ENCODE measurements at regions not wholly inside any gene's neighbourhood (a gene's known extent, or its start where the extent isn't known, plus 50 kb on each side); places are given as distances from the start of the nearest gene placed in this dataset.

GRCh38 chr9:80158131-80158530, 586.4 kb downstream of the TLE4 start:
- peak overlapping the region; percentile 41 for H3K27ac ChIP-seq (ENCODE audit: insufficient read depth, low read depth, low read length)
- no peaks in the 10 kb centered on the region for H3K9me3 ChIP-seq (replicated peaks; ENCODE audit: control insufficient read depth, insufficient read depth, low read length)
- no peaks in the 10 kb centered on the region for H4K20me1 ChIP-seq (replicated peaks; ENCODE audit: control insufficient read depth, extremely low read depth, insufficient read depth, low read length)
- dilution Hi-C loops (cut with MboI; ENCODE audit: extremely low pct_ligation_motif_present, low sequenced_read_pairs) (no loop called here), intact Hi-C loops (cut with micrococcal nuclease) (loop anchor here (5.0 kb wide), 1 partner anchor 356 kb away; no protein-coding TSS in a partner anchor)
- TF ChIP-seq MYC (IDR thresholded peaks at IDR 0.05; ENCODE audit: low read depth, low read length) (no peak), POLR2A (IDR thresholded peaks at IDR 0.05; ENCODE audit: low read depth, low read length) (no peak), JUN (IDR thresholded peaks at IDR 0.05; ENCODE audit: borderline replicate concordance, insufficient read depth, insufficient read length, low read depth) (no peak), POLR2AphosphoS5 (IDR thresholded peaks at IDR 0.05; ENCODE audit: insufficient read depth, low read depth, low read length) (no peak)
- TF ChIP-seq, protein P1, sequence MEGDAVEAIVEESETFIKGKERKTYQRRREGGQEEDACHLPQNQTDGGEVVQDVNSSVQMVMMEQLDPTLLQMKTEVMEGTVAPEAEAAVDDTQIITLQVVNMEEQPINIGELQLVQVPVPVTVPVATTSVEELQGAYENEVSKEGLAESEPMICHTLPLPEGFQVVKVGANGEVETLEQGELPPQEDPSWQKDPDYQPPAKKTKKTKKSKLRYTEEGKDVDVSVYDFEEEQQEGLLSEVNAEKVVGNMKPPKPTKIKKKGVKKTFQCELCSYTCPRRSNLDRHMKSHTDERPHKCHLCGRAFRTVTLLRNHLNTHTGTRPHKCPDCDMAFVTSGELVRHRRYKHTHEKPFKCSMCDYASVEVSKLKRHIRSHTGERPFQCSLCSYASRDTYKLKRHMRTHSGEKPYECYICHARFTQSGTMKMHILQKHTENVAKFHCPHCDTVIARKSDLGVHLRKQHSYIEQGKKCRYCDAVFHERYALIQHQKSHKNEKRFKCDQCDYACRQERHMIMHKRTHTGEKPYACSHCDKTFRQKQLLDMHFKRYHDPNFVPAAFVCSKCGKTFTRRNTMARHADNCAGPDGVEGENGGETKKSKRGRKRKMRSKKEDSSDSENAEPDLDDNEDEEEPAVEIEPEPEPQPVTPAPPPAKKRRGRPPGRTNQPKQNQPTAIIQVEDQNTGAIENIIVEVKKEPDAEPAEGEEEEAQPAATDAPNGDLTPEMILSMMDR (IDR thresholded peaks at IDR 0.05; ENCODE audit: extremely low read depth in 1 of 2, insufficient read depth in 1 of 2, low read depth in 1 of 2, low read length in 2 of 2): no peak
- CTCF ChIA-PET: no interaction called here
- H2AFZ ChIP-seq (ENCODE audit: low read depth, low read length): no peak overlapping the region
- no TSS peak for BruUV-seq (replicated peaks)
- peak overlapping the region; percentile 82 for H3K4me2 ChIP-seq (ENCODE audit: insufficient read depth, low read length)
- H3K4me3 ChIP-seq (replicated peaks in 1 of 3; ENCODE audit: insufficient read depth in 1 of 3, low read depth in 1 of 3, low read length in 3 of 3): no peak overlapping the region
- POLR2A ChIA-PET: no interaction called here
- no peak overlapping the region for H3K9ac ChIP-seq (replicated peaks; ENCODE audit: extremely low read depth, insufficient read depth, low read length)
- FAIRE-seq (peak; percentile 33), DNase-seq (ENCODE audit: low read depth, low spot score) (no peak)
- H3K9me1 ChIP-seq (replicated peaks; ENCODE audit: control insufficient read depth, extremely low read depth, insufficient read depth, low read length): no peaks in the 10 kb centered on the region
- H3K79me2 ChIP-seq (ENCODE audit: control insufficient read depth, insufficient read depth, low read length): no peaks in the 10 kb centered on the region
- H3K36me3 ChIP-seq (ENCODE audit: control insufficient read depth in 2 of 2, extremely low read depth in 1 of 2, insufficient read depth in 2 of 2, low read length in 2 of 2): no peaks in the 10 kb centered on the region
- peaks cover 18% of the 10 kb centered on the region for H3K4me1 ChIP-seq (ENCODE audit: control insufficient read depth, extremely low read depth, insufficient read depth, low read length)
- no peaks in the 10 kb centered on the region for H3K27me3 ChIP-seq (ENCODE audit: control insufficient read depth in 2 of 2, insufficient read depth in 2 of 2, low read length in 2 of 2)

GRCh38 chr9:80157561-80157983, 585.8 kb downstream of the TLE4 start:
- FAIRE-seq (peak; percentile 93), DNase-seq (ENCODE audit: low read depth, low spot score) (peak; percentile 89)
- BruUV-seq (replicated peaks): no TSS peak
- TF ChIP-seq JUN (IDR thresholded peaks at IDR 0.05; ENCODE audit: borderline replicate concordance, insufficient read depth, insufficient read length, low read depth) (peak; percentile 58), GATA2 (IDR thresholded peaks at IDR 0.05; ENCODE audit: insufficient read depth, insufficient read length, low read depth, low read length) (no peak)
- Histone ChIP-seq H3K4me2 (ENCODE audit: insufficient read depth, low read length) (peak overlapping the region; percentile 82), H3K9me3 (replicated peaks; ENCODE audit: control insufficient read depth, insufficient read depth, low read length) (no peaks in the 10 kb centered on the region), H3K79me2 (ENCODE audit: control insufficient read depth, insufficient read depth, low read length) (no peaks in the 10 kb centered on the region), H3K27me3 (ENCODE audit: control insufficient read depth in 2 of 2, insufficient read depth in 2 of 2, low read length in 2 of 2) (no peaks in the 10 kb centered on the region), H3K9me1 (replicated peaks; ENCODE audit: control insufficient read depth, extremely low read depth, insufficient read depth, low read length) (no peaks in the 10 kb centered on the region), H3K27ac (ENCODE audit: insufficient read depth, low read depth, low read length) (peak overlapping the region; percentile 41), H3K4me1 (ENCODE audit: control insufficient read depth, extremely low read depth, insufficient read depth, low read length) (peaks cover 18% of the 10 kb centered on the region), H3K4me3 (replicated peaks in 1 of 3; ENCODE audit: insufficient read depth in 1 of 3, low read depth in 1 of 3, low read length in 3 of 3) (no peak overlapping the region), H3K36me3 (ENCODE audit: control insufficient read depth in 2 of 2, extremely low read depth in 1 of 2, insufficient read depth in 2 of 2, low read length in 2 of 2) (no peaks in the 10 kb centered on the region), H3K9ac (replicated peaks; ENCODE audit: extremely low read depth, insufficient read depth, low read length) (no peak overlapping the region), H2AFZ (ENCODE audit: low read depth, low read length) (no peak overlapping the region), H4K20me1 (replicated peaks; ENCODE audit: control insufficient read depth, extremely low read depth, insufficient read depth, low read length) (no peaks in the 10 kb centered on the region)
- ChIA-PET POLR2A (no interaction called here), CTCF (no interaction called here)
- intact Hi-C loops (cut with micrococcal nuclease) (loop anchor here (1.0 to 5.0 kb wide), 2 partner anchors 355 to 586 kb away; partner anchors contain the start of gene TLE4), dilution Hi-C loops (cut with MboI; ENCODE audit: extremely low pct_ligation_motif_present, low sequenced_read_pairs) (no loop called here)
